ENCODE measurements at regions not wholly inside any gene's neighbourhood (a gene's known extent, or its start where the extent isn't known, plus 50 kb on each side); places are given as distances from the start of the nearest gene placed in this dataset.
"Not testable (repeated sequence)": the region's sequence is repeated elsewhere in the genome, so short reads cannot be mapped to it uniquely, and the experiment has no call there.

- H3K4me3 ChIP-seq = no peak overlapping the region
- DNase-seq (no peak), ATAC-seq (no peak)
- TF ChIP-seq CTCF (IDR thresholded peaks at IDR 0.05) = no peak
- H3K27ac ChIP-seq = no peak overlapping the region
- H3K4me1 ChIP-seq = no peaks in the 10 kb centered on the region
- 26 to 46% (median 34%) methylated on average over 1 of the region's 1 CpG for WGBS, 3 donors
- intact Hi-C loops (cut with DNase I) = no loop called here
- no peaks in the 10 kb centered on the region for H3K36me3 ChIP-seq (ENCODE audit: insufficient read depth in 1 of 2, low read depth in 1 of 2)
- H3K27me3 ChIP-seq (ENCODE audit: insufficient read depth in 3 of 3, low read length in 2 of 3) = no peaks in the 10 kb centered on the region
- H3K9me3 ChIP-seq = no peaks in the 10 kb centered on the region
These were observed 76.6 kb upstream of the TNRC6A start for GRCh38 chr16:24652803-24653202.

GRCh38 chr16:24653725-24654124 is 75.7 kb upstream of the TNRC6A start:
- H3K36me3 ChIP-seq (ENCODE audit: insufficient read depth in 1 of 2, low read depth in 1 of 2) = no peaks in the 10 kb centered on the region
- intact Hi-C loops (cut with DNase I) = no loop called here
- no peaks in the 10 kb centered on the region for H3K9me3 ChIP-seq
- 91 to 94% (median 92%) methylated on average over 4 of the region's 4 CpGs for WGBS, 3 donors
- no peak for DNase-seq
- H3K4me3 ChIP-seq = no peak overlapping the region
- no peaks in the 10 kb centered on the region for H3K27me3 ChIP-seq (ENCODE audit: insufficient read depth in 3 of 3, low read length in 2 of 3)
- ATAC-seq = no peak
- no peak overlapping the region for H3K27ac ChIP-seq
- TF ChIP-seq CTCF (IDR thresholded peaks at IDR 0.05) = no peak
- H3K4me1 ChIP-seq = no peaks in the 10 kb centered on the region

- intact Hi-C loops (cut with DNase I); ATAC-seq; H3K4me3 ChIP-seq; H3K4me1 ChIP-seq; H3K27ac ChIP-seq; DNase-seq; H3K36me3 ChIP-seq (ENCODE audit: insufficient read depth in 1 of 2, low read depth in 1 of 2); H3K9me3 ChIP-seq: not testable (repeated sequence)
- 95 to 97% (median 95%) methylated on average over 5 of the region's 5 CpGs for WGBS, 3 donors
- H3K27me3 ChIP-seq (ENCODE audit: insufficient read depth in 3 of 3, low read length in 2 of 3) = peaks cover 0 to 12% (median 3%) of the 10 kb centered on the region in 3 donors
These were observed 63.5 kb upstream of the TNRC6A start for GRCh38 chr16:24665942-24666341.

- no peaks in the 10 kb centered on the region for H3K36me3 ChIP-seq (ENCODE audit: insufficient read depth in 1 of 2, low read depth in 1 of 2)
- H3K27ac ChIP-seq = no peak overlapping the region
- intact Hi-C loops (cut with DNase I) = no loop called here
- H3K27me3 ChIP-seq (ENCODE audit: insufficient read depth in 3 of 3, low read length in 2 of 3) = peaks cover 0 to 21% (median 3%) of the 10 kb centered on the region in 3 donors
- DNase-seq (no peak), ATAC-seq (no peak)
- no peak for TF ChIP-seq CTCF (IDR thresholded peaks at IDR 0.05)
- no peaks in the 10 kb centered on the region for H3K9me3 ChIP-seq
- H3K4me1 ChIP-seq = no peaks in the 10 kb centered on the region
- H3K4me3 ChIP-seq = no peak overlapping the region
- 70 to 78% (median 77%) methylated on average over 4 of the region's 4 CpGs for WGBS, 3 donors
These were observed 62.1 kb upstream of the TNRC6A start for GRCh38 chr16:24667244-24667764.

GRCh38 chr16:24668481-24669061 is 60.9 kb upstream of the TNRC6A start:
- WGBS, 3 donors = 16 to 22% (median 17%) methylated on average over 9 of the region's 9 CpGs
- peak in 1 of 2 donors; percentile 23 for DNase-seq
- Histone ChIP-seq H3K36me3 (ENCODE audit: insufficient read depth in 1 of 2, low read depth in 1 of 2) (no peaks in the 10 kb centered on the region), H3K9me3 (no peaks in the 10 kb centered on the region), H3K27ac (peak overlapping the region; percentile 21), H3K27me3 (ENCODE audit: insufficient read depth in 3 of 3, low read length in 2 of 3) (peaks cover 0 to 21% (median 3%) of the 10 kb centered on the region in 3 donors), H3K4me3 (no peak overlapping the region), H3K4me1 (no peaks in the 10 kb centered on the region)
- TF ChIP-seq CTCF (IDR thresholded peaks at IDR 0.05) = no peak
- ATAC-seq = peak; percentile 30 to 50 (median 37)
- intact Hi-C loops (cut with DNase I) = no loop called here
